ENCODE measurements at regions not wholly inside any gene's neighbourhood (a gene's known extent, or its start where the extent isn't known, plus 50 kb on each side); places are given as distances from the start of the nearest gene placed in this dataset.

GRCh38 chr17:6278376-6278775 lies 156.5 kb downstream of the AIPL1 start (continued):
- TF ChIP-seq, protein P1, sequence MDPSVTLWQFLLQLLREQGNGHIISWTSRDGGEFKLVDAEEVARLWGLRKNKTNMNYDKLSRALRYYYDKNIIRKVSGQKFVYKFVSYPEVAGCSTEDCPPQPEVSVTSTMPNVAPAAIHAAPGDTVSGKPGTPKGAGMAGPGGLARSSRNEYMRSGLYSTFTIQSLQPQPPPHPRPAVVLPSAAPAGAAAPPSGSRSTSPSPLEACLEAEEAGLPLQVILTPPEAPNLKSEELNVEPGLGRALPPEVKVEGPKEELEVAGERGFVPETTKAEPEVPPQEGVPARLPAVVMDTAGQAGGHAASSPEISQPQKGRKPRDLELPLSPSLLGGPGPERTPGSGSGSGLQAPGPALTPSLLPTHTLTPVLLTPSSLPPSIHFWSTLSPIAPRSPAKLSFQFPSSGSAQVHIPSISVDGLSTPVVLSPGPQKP (IDR thresholded peaks at IDR 0.05; ENCODE audit: low read depth, low read length) = no peak

- no peaks in the 10 kb centered on the region for H3K9me3 ChIP-seq (replicated peaks; ENCODE audit: control insufficient read depth, insufficient read depth, low read length)
- no peak for TF ChIP-seq SIX5 (IDR thresholded peaks at IDR 0.05; ENCODE audit: low read depth, low read length, severe bottlenecking)
- no peak for TF ChIP-seq NR2C1 (IDR thresholded peaks at IDR 0.05)
- TF ChIP-seq NFYB (IDR thresholded peaks at IDR 0.05; ENCODE audit: insufficient read depth, low read depth, low read length) = no peak
- no peak for TF ChIP-seq ZBED1 (IDR thresholded peaks at IDR 0.05; ENCODE audit: borderline replicate concordance)
- TF ChIP-seq KDM1A (IDR thresholded peaks at IDR 0.05; ENCODE audit: borderline replicate concordance) = no peak
- no peak for TF ChIP-seq POU2F2 (IDR thresholded peaks at IDR 0.05; ENCODE audit: borderline replicate concordance, low read depth, low read length)
- TF ChIP-seq, protein P2, sequence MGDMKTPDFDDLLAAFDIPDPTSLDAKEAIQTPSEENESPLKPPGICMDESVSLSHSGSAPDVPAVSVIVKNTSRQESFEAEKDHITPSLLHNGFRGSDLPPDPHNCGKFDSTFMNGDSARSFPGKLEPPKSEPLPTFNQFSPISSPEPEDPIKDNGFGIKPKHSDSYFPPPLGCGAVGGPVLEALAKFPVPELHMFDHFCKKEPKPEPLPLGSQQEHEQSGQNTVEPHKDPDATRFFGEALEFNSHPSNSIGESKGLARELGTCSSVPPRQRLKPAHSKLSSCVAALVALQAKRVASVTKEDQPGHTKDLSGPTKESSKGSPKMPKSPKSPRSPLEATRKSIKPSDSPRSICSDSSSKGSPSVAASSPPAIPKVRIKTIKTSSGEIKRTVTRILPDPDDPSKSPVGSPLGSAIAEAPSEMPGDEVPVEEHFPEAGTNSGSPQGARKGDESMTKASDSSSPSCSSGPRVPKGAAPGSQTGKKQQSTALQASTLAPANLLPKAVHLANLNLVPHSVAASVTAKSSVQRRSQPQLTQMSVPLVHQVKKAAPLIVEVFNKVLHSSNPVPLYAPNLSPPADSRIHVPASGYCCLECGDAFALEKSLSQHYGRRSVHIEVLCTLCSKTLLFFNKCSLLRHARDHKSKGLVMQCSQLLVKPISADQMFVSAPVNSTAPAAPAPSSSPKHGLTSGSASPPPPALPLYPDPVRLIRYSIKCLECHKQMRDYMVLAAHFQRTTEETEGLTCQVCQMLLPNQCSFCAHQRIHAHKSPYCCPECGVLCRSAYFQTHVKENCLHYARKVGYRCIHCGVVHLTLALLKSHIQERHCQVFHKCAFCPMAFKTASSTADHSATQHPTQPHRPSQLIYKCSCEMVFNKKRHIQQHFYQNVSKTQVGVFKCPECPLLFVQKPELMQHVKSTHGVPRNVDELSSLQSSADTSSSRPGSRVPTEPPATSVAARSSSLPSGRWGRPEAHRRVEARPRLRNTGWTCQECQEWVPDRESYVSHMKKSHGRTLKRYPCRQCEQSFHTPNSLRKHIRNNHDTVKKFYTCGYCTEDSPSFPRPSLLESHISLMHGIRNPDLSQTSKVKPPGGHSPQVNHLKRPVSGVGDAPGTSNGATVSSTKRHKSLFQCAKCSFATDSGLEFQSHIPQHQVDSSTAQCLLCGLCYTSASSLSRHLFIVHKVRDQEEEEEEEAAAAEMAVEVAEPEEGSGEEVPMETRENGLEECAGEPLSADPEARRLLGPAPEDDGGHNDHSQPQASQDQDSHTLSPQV (IDR thresholded peaks at IDR 0.05) = no peak
- no peak for TF ChIP-seq JUND (IDR thresholded peaks at IDR 0.05; ENCODE audit: low read depth, low read length)
- no peak for TF ChIP-seq SMAD1 (IDR thresholded peaks at IDR 0.05; ENCODE audit: low read depth, partially characterized antibody)
- TF ChIP-seq, protein P1 (IDR thresholded peaks at IDR 0.05; ENCODE audit: low read depth, low read length) = no peak
- no peak for TF ChIP-seq PML (IDR thresholded peaks at IDR 0.05; ENCODE audit: low read length)
- TF ChIP-seq, protein P3, sequence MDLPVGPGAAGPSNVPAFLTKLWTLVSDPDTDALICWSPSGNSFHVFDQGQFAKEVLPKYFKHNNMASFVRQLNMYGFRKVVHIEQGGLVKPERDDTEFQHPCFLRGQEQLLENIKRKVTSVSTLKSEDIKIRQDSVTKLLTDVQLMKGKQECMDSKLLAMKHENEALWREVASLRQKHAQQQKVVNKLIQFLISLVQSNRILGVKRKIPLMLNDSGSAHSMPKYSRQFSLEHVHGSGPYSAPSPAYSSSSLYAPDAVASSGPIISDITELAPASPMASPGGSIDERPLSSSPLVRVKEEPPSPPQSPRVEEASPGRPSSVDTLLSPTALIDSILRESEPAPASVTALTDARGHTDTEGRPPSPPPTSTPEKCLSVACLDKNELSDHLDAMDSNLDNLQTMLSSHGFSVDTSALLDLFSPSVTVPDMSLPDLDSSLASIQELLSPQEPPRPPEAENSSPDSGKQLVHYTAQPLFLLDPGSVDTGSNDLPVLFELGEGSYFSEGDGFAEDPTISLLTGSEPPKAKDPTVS (IDR thresholded peaks at IDR 0.05; ENCODE audit: low read depth, low read length) = no peak
- no peak for TF ChIP-seq POLR2AphosphoS2 (IDR thresholded peaks at IDR 0.05; ENCODE audit: low read depth, low read length)
- no peak for TF ChIP-seq BACH1 (IDR thresholded peaks at IDR 0.05; ENCODE audit: borderline replicate concordance)
- no peak for TF ChIP-seq SPI1 (IDR thresholded peaks at IDR 0.05; ENCODE audit: borderline replicate concordance, insufficient read depth, low read depth, low read length)
- no peak for TF ChIP-seq HDGF (IDR thresholded peaks at IDR 0.05)
- no peaks in the 10 kb centered on the region for H4K20me1 ChIP-seq (ENCODE audit: control insufficient read depth, insufficient read depth)
- intact Hi-C loops (cut with micrococcal nuclease; ENCODE audit: unreplicated experiment) (no loop called here), in situ Hi-C loops (cut with MboI) (no loop called here)
- DNase-seq (ENCODE audit: low read depth, low spot score) (no peak), ATAC-seq (no peak), FAIRE-seq (no peak)
- no TSS peak for BruUV-seq (replicated peaks)
- CTCF ChIA-PET = no interaction called here
- no peaks in the 10 kb centered on the region for H3K4me1 ChIP-seq (ENCODE audit: control insufficient read depth, insufficient read depth, low read length)
- no peak overlapping the region for H3K4me3 ChIP-seq
- H3K4me2 ChIP-seq (ENCODE audit: control insufficient read depth, insufficient read depth) = no peak overlapping the region
- 1% methylated on average over 5 of the region's 5 CpGs for WGBS (ENCODE audit: insufficient coverage, insufficient replicate concordance, low lambda C conversion rate, missing lambda C conversion rate)
- H3K36me3 ChIP-seq (ENCODE audit: control insufficient read depth in 2 of 2, insufficient read depth in 2 of 2, low read length in 1 of 2) = no peaks in the 10 kb centered on the region
- no peak overlapping the region for H3K9ac ChIP-seq (ENCODE audit: control insufficient read depth, insufficient read depth, low read length)
- H2AFZ ChIP-seq (ENCODE audit: control insufficient read depth, low read depth, low read length) = no peak overlapping the region
- SMC1A ChIA-PET (ENCODE audit: uncharacterized antibody, unreplicated experiment) = no interaction called here
- H3K27me3 ChIP-seq (replicated peaks in 1 of 2; ENCODE audit: control insufficient read depth in 2 of 2, insufficient read depth in 2 of 2, low read length in 1 of 2) = no peaks in the 10 kb centered on the region
- POLR2A ChIA-PET = no interaction called here
- no peak overlapping the region for H3K27ac ChIP-seq (ENCODE audit: control insufficient read depth, insufficient read depth)
- no peaks in the 10 kb centered on the region for H3K79me2 ChIP-seq (ENCODE audit: control insufficient read depth, insufficient read depth, low read length)
- RAD21 ChIA-PET (ENCODE audit: unreplicated experiment) = no interaction called here
Measured at GRCh38 chr17:6276711-6277110, 158.2 kb downstream of the AIPL1 start.
